ENCODE measurements at regions not wholly inside any gene's neighbourhood (a gene's known extent, or its start where the extent isn't known, plus 50 kb on each side); places are given as distances from the start of the nearest gene placed in this dataset.

DNA sequence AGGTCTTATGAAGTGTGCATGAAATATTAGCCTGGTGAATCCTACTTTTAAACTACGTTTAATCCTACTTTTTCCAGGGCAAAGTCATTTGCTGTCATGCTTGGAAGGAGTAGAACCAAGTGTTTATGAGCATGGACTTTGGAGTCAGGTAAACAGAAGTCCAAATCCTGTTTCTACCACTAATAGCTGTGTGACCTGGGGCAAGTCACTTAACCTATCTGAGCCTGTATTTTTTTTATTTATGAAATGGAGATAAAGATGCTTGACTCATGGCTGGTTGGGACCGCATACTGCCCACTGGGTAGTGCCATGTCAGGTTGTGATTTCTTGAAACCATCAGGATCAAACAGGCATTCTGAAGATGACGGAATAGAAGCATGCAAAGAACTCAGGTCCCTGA lies 249.6 kb downstream of the BAMBI start:
- H3K4me3 ChIP-seq (replicated peaks in 1 of 2; ENCODE audit: low read depth in 1 of 2, low read length in 2 of 2) = no peak overlapping the region

More for the DNA sequence above, 249.6 kb downstream of the BAMBI start:
- no peaks in the 10 kb centered on the region for H3K36me3 ChIP-seq (ENCODE audit: control insufficient read depth in 1 of 2, insufficient read depth in 2 of 2, low read length in 2 of 2)
- no TSS peak for BruUV-seq (replicated peaks)
- H3K4me2 ChIP-seq (ENCODE audit: low read length) = no peak overlapping the region
- H3K9me3 ChIP-seq (ENCODE audit: control insufficient read depth in 1 of 2, insufficient read depth in 1 of 2, low read depth in 1 of 2, low read length in 2 of 2) = no peaks in the 10 kb centered on the region
- no peaks in the 10 kb centered on the region for H3K79me2 ChIP-seq (ENCODE audit: insufficient read depth, low read length)
- no peak overlapping the region for H3K27ac ChIP-seq (ENCODE audit: low read depth, low read length)
- H3K9me2 ChIP-seq (ENCODE audit: insufficient read depth) = no peaks in the 10 kb centered on the region
- ChIA-PET POLR2A (no interaction called here), CTCF (no interaction called here), RAD21 (ENCODE audit: low non-redundant PET in 1 of 2, low total read pairs in 2 of 2, uncharacterized antibody in 2 of 2, unreplicated experiment in 2 of 2) (no interaction called here)
- no peaks in the 10 kb centered on the region for H4K20me1 ChIP-seq (ENCODE audit: insufficient read depth)
- no peaks in the 10 kb centered on the region for H3K27me3 ChIP-seq (ENCODE audit: insufficient read depth, low read length)
- ATAC-seq (no peak), DNase-seq (ENCODE audit: low read depth, low spot score) (no peak)
- no peak overlapping the region for H3K9ac ChIP-seq (ENCODE audit: low read length)
- intact Hi-C loops (cut with micrococcal nuclease) = no loop called here
- TF ChIP-seq FOSL1 (IDR thresholded peaks at IDR 0.05; ENCODE audit: low read depth) = no peak
- no peak for TF ChIP-seq ZNF274 (IDR thresholded peaks at IDR 0.05; ENCODE audit: low read depth, low read length)
- no peak for TF ChIP-seq SP1 (IDR thresholded peaks at IDR 0.05; ENCODE audit: low read depth)
- TF ChIP-seq, protein P1, sequence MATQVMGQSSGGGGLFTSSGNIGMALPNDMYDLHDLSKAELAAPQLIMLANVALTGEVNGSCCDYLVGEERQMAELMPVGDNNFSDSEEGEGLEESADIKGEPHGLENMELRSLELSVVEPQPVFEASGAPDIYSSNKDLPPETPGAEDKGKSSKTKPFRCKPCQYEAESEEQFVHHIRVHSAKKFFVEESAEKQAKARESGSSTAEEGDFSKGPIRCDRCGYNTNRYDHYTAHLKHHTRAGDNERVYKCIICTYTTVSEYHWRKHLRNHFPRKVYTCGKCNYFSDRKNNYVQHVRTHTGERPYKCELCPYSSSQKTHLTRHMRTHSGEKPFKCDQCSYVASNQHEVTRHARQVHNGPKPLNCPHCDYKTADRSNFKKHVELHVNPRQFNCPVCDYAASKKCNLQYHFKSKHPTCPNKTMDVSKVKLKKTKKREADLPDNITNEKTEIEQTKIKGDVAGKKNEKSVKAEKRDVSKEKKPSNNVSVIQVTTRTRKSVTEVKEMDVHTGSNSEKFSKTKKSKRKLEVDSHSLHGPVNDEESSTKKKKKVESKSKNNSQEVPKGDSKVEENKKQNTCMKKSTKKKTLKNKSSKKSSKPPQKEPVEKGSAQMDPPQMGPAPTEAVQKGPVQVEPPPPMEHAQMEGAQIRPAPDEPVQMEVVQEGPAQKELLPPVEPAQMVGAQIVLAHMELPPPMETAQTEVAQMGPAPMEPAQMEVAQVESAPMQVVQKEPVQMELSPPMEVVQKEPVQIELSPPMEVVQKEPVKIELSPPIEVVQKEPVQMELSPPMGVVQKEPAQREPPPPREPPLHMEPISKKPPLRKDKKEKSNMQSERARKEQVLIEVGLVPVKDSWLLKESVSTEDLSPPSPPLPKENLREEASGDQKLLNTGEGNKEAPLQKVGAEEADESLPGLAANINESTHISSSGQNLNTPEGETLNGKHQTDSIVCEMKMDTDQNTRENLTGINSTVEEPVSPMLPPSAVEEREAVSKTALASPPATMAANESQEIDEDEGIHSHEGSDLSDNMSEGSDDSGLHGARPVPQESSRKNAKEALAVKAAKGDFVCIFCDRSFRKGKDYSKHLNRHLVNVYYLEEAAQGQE (IDR thresholded peaks at IDR 0.05; ENCODE audit: low read depth) = no peak
- TF ChIP-seq, protein P2, sequence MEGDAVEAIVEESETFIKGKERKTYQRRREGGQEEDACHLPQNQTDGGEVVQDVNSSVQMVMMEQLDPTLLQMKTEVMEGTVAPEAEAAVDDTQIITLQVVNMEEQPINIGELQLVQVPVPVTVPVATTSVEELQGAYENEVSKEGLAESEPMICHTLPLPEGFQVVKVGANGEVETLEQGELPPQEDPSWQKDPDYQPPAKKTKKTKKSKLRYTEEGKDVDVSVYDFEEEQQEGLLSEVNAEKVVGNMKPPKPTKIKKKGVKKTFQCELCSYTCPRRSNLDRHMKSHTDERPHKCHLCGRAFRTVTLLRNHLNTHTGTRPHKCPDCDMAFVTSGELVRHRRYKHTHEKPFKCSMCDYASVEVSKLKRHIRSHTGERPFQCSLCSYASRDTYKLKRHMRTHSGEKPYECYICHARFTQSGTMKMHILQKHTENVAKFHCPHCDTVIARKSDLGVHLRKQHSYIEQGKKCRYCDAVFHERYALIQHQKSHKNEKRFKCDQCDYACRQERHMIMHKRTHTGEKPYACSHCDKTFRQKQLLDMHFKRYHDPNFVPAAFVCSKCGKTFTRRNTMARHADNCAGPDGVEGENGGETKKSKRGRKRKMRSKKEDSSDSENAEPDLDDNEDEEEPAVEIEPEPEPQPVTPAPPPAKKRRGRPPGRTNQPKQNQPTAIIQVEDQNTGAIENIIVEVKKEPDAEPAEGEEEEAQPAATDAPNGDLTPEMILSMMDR (IDR thresholded peaks at IDR 0.05 in 2 of 3, conservative IDR thresholded peaks at IDR 0.05 in 1 of 3; ENCODE audit: borderline replicate concordance in 1 of 3, insufficient read depth in 1 of 3, low read depth in 2 of 3, low read length in 2 of 3) = no peak
- TF ChIP-seq, protein P3, sequence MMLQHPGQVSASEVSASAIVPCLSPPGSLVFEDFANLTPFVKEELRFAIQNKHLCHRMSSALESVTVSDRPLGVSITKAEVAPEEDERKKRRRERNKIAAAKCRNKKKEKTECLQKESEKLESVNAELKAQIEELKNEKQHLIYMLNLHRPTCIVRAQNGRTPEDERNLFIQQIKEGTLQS (IDR thresholded peaks at IDR 0.05) = no peak
- TF ChIP-seq JUND (IDR thresholded peaks at IDR 0.05) = no peak
- TF ChIP-seq POLR2AphosphoS5 (IDR thresholded peaks at IDR 0.05; ENCODE audit: low read depth, low read length) = no peak
- no peak for TF ChIP-seq RAD21 (IDR thresholded peaks at IDR 0.05; ENCODE audit: low read depth)
- no peak for TF ChIP-seq EZH2 (IDR thresholded peaks at IDR 0.05)
- TF ChIP-seq CEBPB (IDR thresholded peaks at IDR 0.05; ENCODE audit: low read depth) = no peak
- no peak overlapping the region for H2AFZ ChIP-seq (ENCODE audit: low read depth, low read length, poor library complexity, severe bottlenecking)
- H3K4me1 ChIP-seq (ENCODE audit: control insufficient read depth in 1 of 2, insufficient read depth in 2 of 2, low read length in 2 of 2) = peaks cover 4 to 11% of the 10 kb centered on the region in 2 experiments; a peak in 1 of 4 replicates

Data from HCT116 (cell line).